ENCODE measurements at regions not wholly inside any gene's neighbourhood (a gene's known extent, or its start where the extent isn't known, plus 50 kb on each side); places are given as distances from the start of the nearest gene placed in this dataset.

GRCh38 chr14:34208532-34208931 is 253.5 kb downstream of the SPTSSA start:
- TF ChIP-seq CTCF (optimal IDR thresholded peaks at IDR 0.05 in 1 of 3, IDR thresholded peaks at IDR 0.05 in 1 of 3, conservative IDR thresholded peaks at IDR 0.05 in 1 of 3; ENCODE audit: extremely low read depth in 1 of 3, insufficient read depth in 2 of 3, low read length in 3 of 3) (no peak), EZH2 (IDR thresholded peaks at IDR 0.05; ENCODE audit: low read length) (no peak)

Measured in keratinocyte (primary cell).